ENCODE measurements at regions not wholly inside any gene's neighbourhood (a gene's known extent, or its start where the extent isn't known, plus 50 kb on each side); places are given as distances from the start of the nearest gene placed in this dataset.
A peak's percentile ranks its signal among the peaks of the same experiment; 100 is the strongest.

DNA sequence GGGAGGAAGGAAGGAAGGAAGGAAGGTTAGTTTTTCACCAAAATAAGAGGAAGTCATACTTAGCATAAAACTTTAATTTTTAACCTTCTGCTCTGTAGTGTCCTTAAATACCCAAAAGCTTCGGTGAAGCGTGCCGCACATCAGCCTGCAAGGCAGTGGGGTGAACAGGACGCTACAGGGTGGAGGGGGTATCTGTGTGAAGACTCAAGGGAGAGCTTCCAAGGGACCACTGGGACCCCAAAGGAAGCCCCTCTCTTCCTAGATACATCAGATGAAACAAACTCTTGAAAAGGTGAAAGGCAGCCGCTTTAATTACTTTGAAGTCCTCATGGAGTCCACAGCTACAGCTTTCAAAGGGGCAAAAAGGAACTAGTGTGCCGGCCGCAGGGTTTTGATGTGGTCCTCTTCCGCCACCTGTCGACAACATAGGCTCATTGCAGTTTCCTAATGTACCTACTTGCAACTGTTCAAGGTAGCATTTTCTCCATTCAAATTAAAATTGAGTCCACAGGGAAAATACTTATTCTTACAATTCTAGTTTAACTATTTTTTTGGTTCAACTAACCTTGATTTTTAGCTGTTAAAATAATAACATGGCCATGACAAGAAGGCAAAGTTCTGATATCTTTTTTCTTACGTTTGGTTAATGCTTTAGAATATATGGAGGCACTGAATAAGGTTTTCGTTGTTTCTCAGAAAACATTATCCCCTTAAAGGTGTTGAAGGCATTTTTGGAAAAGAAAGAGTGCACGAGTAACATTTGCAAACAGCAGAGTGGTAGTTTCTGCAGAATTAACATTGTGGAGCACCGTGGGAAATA, 135.0 kb upstream of the RIPOR2 start (continued):
- TF ChIP-seq, protein P1, sequence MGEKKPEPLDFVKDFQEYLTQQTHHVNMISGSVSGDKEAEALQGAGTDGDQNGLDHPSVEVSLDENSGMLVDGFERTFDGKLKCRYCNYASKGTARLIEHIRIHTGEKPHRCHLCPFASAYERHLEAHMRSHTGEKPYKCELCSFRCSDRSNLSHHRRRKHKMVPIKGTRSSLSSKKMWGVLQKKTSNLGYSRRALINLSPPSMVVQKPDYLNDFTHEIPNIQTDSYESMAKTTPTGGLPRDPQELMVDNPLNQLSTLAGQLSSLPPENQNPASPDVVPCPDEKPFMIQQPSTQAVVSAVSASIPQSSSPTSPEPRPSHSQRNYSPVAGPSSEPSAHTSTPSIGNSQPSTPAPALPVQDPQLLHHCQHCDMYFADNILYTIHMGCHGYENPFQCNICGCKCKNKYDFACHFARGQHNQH (CRISPR knock-in tag; IDR thresholded peaks at IDR 0.05), result 0 out of 2 replicates have a peak, but pooled peaks have one; percentile 20
- TF ChIP-seq ZNF780A (CRISPR knock-in tag; IDR thresholded peaks at IDR 0.05) (no peak), ZNF674 (CRISPR knock-in tag; IDR thresholded peaks at IDR 0.05; ENCODE audit: low read depth) (no peak), ZNF382 (CRISPR knock-in tag; IDR thresholded peaks at IDR 0.05; ENCODE audit: borderline replicate concordance) (no peak), LCORL (IDR thresholded peaks at IDR 0.05) (no peak), LCORL (CRISPR knock-in tag; IDR thresholded peaks at IDR 0.05) (0 out of 2 replicates have a peak, but pooled peaks have one; percentile 31), HES4 (CRISPR knock-in tag; IDR thresholded peaks at IDR 0.05; ENCODE audit: borderline replicate concordance) (no peak), RAD21 (CRISPR knock-in tag; IDR thresholded peaks at IDR 0.05) (peak; percentile 87), ZNF766 (CRISPR knock-in tag; IDR thresholded peaks at IDR 0.05; ENCODE audit: borderline replicate concordance) (no peak), GATAD1 (CRISPR knock-in tag; IDR thresholded peaks at IDR 0.05) (peak; percentile 20; the same call in 1 of the 2 replicates), BRCA1 (CRISPR knock-in tag; IDR thresholded peaks at IDR 0.05) (no peak), NR2F2 (IDR thresholded peaks at IDR 0.05; ENCODE audit: borderline replicate concordance, low read depth) (no peak), GABPB1 (CRISPR knock-in tag; IDR thresholded peaks at IDR 0.05) (0 out of 2 replicates have a peak, but pooled peaks have one; percentile 18), ZNF136 (CRISPR knock-in tag; IDR thresholded peaks at IDR 0.05; ENCODE audit: low read depth) (no peak), FOXA3 (CRISPR knock-in tag; IDR thresholded peaks at IDR 0.05) (0 out of 2 replicates have a peak, but pooled peaks have one; percentile 15), ZNF333 (CRISPR knock-in tag; IDR thresholded peaks at IDR 0.05; ENCODE audit: borderline replicate concordance) (no peak), ZNF672 (CRISPR knock-in tag; IDR thresholded peaks at IDR 0.05) (no peak)
- TF ChIP-seq, protein P2, sequence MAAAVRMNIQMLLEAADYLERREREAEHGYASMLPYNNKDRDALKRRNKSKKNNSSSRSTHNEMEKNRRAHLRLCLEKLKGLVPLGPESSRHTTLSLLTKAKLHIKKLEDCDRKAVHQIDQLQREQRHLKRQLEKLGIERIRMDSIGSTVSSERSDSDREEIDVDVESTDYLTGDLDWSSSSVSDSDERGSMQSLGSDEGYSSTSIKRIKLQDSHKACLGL (CRISPR knock-in tag; IDR thresholded peaks at IDR 0.05), result no peak
- TF ChIP-seq, protein P3, sequence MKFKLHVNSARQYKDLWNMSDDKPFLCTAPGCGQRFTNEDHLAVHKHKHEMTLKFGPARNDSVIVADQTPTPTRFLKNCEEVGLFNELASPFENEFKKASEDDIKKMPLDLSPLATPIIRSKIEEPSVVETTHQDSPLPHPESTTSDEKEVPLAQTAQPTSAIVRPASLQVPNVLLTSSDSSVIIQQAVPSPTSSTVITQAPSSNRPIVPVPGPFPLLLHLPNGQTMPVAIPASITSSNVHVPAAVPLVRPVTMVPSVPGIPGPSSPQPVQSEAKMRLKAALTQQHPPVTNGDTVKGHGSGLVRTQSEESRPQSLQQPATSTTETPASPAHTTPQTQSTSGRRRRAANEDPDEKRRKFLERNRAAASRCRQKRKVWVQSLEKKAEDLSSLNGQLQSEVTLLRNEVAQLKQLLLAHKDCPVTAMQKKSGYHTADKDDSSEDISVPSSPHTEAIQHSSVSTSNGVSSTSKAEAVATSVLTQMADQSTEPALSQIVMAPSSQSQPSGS (CRISPR knock-in tag; IDR thresholded peaks at IDR 0.05), result peak; percentile 41; the same call in 1 of the 2 replicates
- TF ChIP-seq, protein P4, sequence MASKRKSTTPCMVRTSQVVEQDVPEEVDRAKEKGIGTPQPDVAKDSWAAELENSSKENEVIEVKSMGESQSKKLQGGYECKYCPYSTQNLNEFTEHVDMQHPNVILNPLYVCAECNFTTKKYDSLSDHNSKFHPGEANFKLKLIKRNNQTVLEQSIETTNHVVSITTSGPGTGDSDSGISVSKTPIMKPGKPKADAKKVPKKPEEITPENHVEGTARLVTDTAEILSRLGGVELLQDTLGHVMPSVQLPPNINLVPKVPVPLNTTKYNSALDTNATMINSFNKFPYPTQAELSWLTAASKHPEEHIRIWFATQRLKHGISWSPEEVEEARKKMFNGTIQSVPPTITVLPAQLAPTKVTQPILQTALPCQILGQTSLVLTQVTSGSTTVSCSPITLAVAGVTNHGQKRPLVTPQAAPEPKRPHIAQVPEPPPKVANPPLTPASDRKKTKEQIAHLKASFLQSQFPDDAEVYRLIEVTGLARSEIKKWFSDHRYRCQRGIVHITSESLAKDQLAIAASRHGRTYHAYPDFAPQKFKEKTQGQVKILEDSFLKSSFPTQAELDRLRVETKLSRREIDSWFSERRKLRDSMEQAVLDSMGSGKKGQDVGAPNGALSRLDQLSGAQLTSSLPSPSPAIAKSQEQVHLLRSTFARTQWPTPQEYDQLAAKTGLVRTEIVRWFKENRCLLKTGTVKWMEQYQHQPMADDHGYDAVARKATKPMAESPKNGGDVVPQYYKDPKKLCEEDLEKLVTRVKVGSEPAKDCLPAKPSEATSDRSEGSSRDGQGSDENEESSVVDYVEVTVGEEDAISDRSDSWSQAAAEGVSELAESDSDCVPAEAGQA (IDR thresholded peaks at IDR 0.05; ENCODE audit: low read depth), result no peak
- TF ChIP-seq, protein P4 (CRISPR knock-in tag; IDR thresholded peaks at IDR 0.05; ENCODE audit: borderline replicate concordance), result no peak
